ENCODE measurements at regions not wholly inside any gene's neighbourhood (a gene's known extent, or its start where the extent isn't known, plus 50 kb on each side); places are given as distances from the start of the nearest gene placed in this dataset.

GRCh38 chr16:86095131-86095752 is 196.3 kb downstream of the IRF8 start:
- in situ Hi-C loops (cut with HindIII; ENCODE audit: low pct_unique_long_range_greater_than_20kb, low sequenced_read_pairs) (no loop called here), intact Hi-C loops (cut with micrococcal nuclease; ENCODE audit: unreplicated experiment) (no loop called here)
- CTCF ChIA-PET = no interaction called here

GRCh38 chr16:86095906-86096485 is 197.0 kb downstream of the IRF8 start:
- H3K27me3 ChIP-seq (ENCODE audit: control insufficient read depth, insufficient read depth, low read length) = no peaks in the 10 kb centered on the region
- ATAC-seq (no peak), DNase-seq (ENCODE audit: low read depth, low spot score) (no peak)
- H3K4me3 ChIP-seq (ENCODE audit: low read depth in 2 of 2, low read length in 2 of 2) = no peak overlapping the region
- TF ChIP-seq TCF7L2 (IDR thresholded peaks at IDR 0.05; ENCODE audit: low read depth, low read length) = no peak
- TF ChIP-seq CTCF (IDR thresholded peaks at IDR 0.05) = no peak
- TF ChIP-seq SIN3A (IDR thresholded peaks at IDR 0.05; ENCODE audit: borderline replicate concordance, insufficient read depth, low read depth, low read length) = no peak
- no peak for TF ChIP-seq POLR2AphosphoS5 (IDR thresholded peaks at IDR 0.05; ENCODE audit: low read depth, low read length)
- TF ChIP-seq REST (IDR thresholded peaks at IDR 0.05; ENCODE audit: insufficient read depth in 1 of 2, low read depth in 2 of 2, low read length in 1 of 2) = no peak
- CTCF ChIA-PET = no interaction called here
- no TSS peak for BruUV-seq (replicated peaks)
- POLR2A ChIA-PET = interaction anchor here (0.6 kb wide), 1 partner anchor 299 kb away, joined by 8 read pairs; no protein-coding TSS in a partner anchor
- no peak overlapping the region for H3K27ac ChIP-seq (ENCODE audit: low read length)
- H3K4me1 ChIP-seq (ENCODE audit: control insufficient read depth, insufficient read depth, low read length) = no peaks in the 10 kb centered on the region
- in situ Hi-C loops (cut with HindIII; ENCODE audit: low pct_unique_long_range_greater_than_20kb, low sequenced_read_pairs) = no loop called here
- no peaks in the 10 kb centered on the region for H3K36me3 ChIP-seq (ENCODE audit: control insufficient read depth, insufficient read depth, low read length)
- intact Hi-C loops (cut with micrococcal nuclease; ENCODE audit: unreplicated experiment) = no loop called here
- no peaks in the 10 kb centered on the region for H3K9me3 ChIP-seq (ENCODE audit: control insufficient read depth, insufficient read depth, low read depth, low read length)

More at GRCh38 chr16:86095131-86095752, 196.3 kb downstream of the IRF8 start:
- no peak overlapping the region for H3K4me3 ChIP-seq (ENCODE audit: low read depth in 2 of 2, low read length in 2 of 2)
- ATAC-seq (no peak), DNase-seq (ENCODE audit: low read depth, low spot score) (no peak)
- no peaks in the 10 kb centered on the region for H3K36me3 ChIP-seq (ENCODE audit: control insufficient read depth, insufficient read depth, low read length)
- TF ChIP-seq REST (IDR thresholded peaks at IDR 0.05; ENCODE audit: insufficient read depth in 1 of 2, low read depth in 2 of 2, low read length in 1 of 2) (no peak), SIN3A (IDR thresholded peaks at IDR 0.05; ENCODE audit: borderline replicate concordance, insufficient read depth, low read depth, low read length) (no peak), TCF7L2 (IDR thresholded peaks at IDR 0.05; ENCODE audit: low read depth, low read length) (no peak), CTCF (IDR thresholded peaks at IDR 0.05) (no peak), POLR2AphosphoS5 (IDR thresholded peaks at IDR 0.05; ENCODE audit: low read depth, low read length) (no peak)
- no peaks in the 10 kb centered on the region for H3K4me1 ChIP-seq (ENCODE audit: control insufficient read depth, insufficient read depth, low read length)
- no peak overlapping the region for H3K27ac ChIP-seq (ENCODE audit: low read length)
- POLR2A ChIA-PET = no interaction called here
- no peaks in the 10 kb centered on the region for H3K27me3 ChIP-seq (ENCODE audit: control insufficient read depth, insufficient read depth, low read length)
- BruUV-seq (replicated peaks) = no TSS peak
- H3K9me3 ChIP-seq (ENCODE audit: control insufficient read depth, insufficient read depth, low read depth, low read length) = no peaks in the 10 kb centered on the region

All from Panc1 (cell line).